Ovary (tissue), 7 donors: ENCODE measurements at regions not wholly inside any gene's neighbourhood (a gene's known extent, or its start where the extent isn't known, plus 50 kb on each side); places are given as distances from the start of the nearest gene placed in this dataset.

ENCODE experiments used
- DNase-seq, 5 donors: peaks; one replicate each; pipeline ENCODE4 v3.0.0-alpha.2; 2019 to 2020
- H3K27ac ChIP-seq, 2 donors: fragments of 200-600 bp; one replicate each; pipeline versions ENCODE4 v1.5.1 to v1.8.0; 2019 to 2022
- H3K27me3 ChIP-seq: fragments of 200-600 bp; one replicate; pipeline ENCODE4 v1.8.0; 2022
- H3K36me3 ChIP-seq: fragments of 200-600 bp; sonication (generic); one replicate; pipeline ENCODE4 v1.5.1; 2019
- H3K4me1 ChIP-seq: one replicate; pipeline ENCODE4 v1.8.1; 2013; ENCODE audit warnings: mild to moderate bottlenecking, moderate library complexity; ENCODE audit not compliant: insufficient read depth
- H3K4me3 ChIP-seq: fragments of 200-600 bp; sonication (generic); one replicate; pipeline ENCODE4 v1.5.1; 2017
- H3K9me3 ChIP-seq, 2 donors: fragments of 200-600 bp in 1 of 2; sonication (generic) in 1 of 2; one replicate each; pipeline versions ENCODE4 v1.5.1 to v1.8.1; 2013 to 2019; ENCODE audit warnings: mild to moderate bottlenecking in 1 of 2, moderate library complexity in 1 of 2
- EP300 ChIP-seq: sonication (generic); formaldehyde crosslinking; IDR thresholded peaks from one replicate; pipeline ENCODE4 v1.6.1; 2017; ENCODE audit warnings: antibody characterized with exemption
- POLR2A ChIP-seq: fragments of 450-650 bp; IDR thresholded peaks from one replicate; pipeline ENCODE4 v1.6.1; 2017; ENCODE audit warnings: antibody characterized with exemption, mild to moderate bottlenecking, moderate library complexity
- WGBS, 3 donors: extraction: QIAGEN DNeasy Blood & Tissue Kit in 1 of 3; methylation state at CpG; one replicate each; pipeline versions ENCODE4 v1.1.5 to v1.1.7; 2013 to 2017; 5-methylcytosine and 5-hydroxymethylcytosine counted together
- intact Hi-C, 4 donors: fragments of 100-400 bp; cut with DNase I; formaldehyde crosslinking; loops; one replicate each; pipeline versions ENCODE4 v1.11.0 to v1.15.1; 2022 to 2023
- TF ChIP-seq, protein P1 (sequence below), 3 donors: fragments of 450-650 bp in 2 of 3; fragments of 200-600 bp in 1 of 3; IDR thresholded peaks; one replicate each; pipeline versions ENCODE4 v1.5.1 to v1.8.0; 2016 to 2022; ENCODE audit warnings: antibody characterized with exemption in 3 of 3, mild to moderate bottlenecking in 1 of 3
- donor health status: DM: no; HTN: no; CAD: no; lungs with moderate emphysema.
- donor health status: DM: no; HTN: no; CAD: no.
- donor health status: Bipolar disorder and iron deficiency.
- donor health status: DM: no; HTN: no; CAD: no.
- donor health status: DM: yes; HTN: yes; CAD: no.

DNA sequence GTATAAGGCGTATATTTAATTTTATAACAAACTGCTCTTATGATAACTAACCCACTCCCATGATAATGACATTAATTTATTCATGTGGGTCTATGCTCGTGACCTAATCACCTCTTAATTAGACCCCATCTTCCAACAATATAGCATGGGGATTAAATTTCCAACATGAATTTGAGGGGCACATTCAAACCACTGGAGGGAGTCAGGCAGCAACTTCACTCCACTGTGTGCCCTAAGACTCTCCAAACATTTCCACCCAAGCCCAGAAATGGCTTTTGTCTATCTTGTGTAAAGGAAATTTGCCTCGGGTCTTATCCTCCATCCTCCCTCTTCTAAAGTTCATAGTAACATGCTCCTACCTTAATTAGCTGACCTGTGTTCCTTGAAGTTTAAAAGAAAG is 616.1 kb upstream of the CPEB2 start:
- intact Hi-C loops = loop anchor here in 1 of 4 donors (10.0 kb wide), 1 partner anchor 921 kb away; no protein-coding TSS in a partner anchor
- TF ChIP-seq EP300 = no peak
- no peak for TF ChIP-seq POLR2A
- no peak for DNase-seq
- no peaks in the 10 kb centered on the region for H3K36me3 ChIP-seq
- no peaks in the 10 kb centered on the region for H3K9me3 ChIP-seq
- H3K4me1 ChIP-seq = no peaks in the 10 kb centered on the region
- no peak overlapping the region for H3K27ac ChIP-seq
- WGBS, 3 donors = 61 to 67% (median 65%) methylated on average over 3 of the region's 3 CpGs
- no peaks in the 10 kb centered on the region for H3K27me3 ChIP-seq
- no peak overlapping the region for H3K4me3 ChIP-seq

DNA sequence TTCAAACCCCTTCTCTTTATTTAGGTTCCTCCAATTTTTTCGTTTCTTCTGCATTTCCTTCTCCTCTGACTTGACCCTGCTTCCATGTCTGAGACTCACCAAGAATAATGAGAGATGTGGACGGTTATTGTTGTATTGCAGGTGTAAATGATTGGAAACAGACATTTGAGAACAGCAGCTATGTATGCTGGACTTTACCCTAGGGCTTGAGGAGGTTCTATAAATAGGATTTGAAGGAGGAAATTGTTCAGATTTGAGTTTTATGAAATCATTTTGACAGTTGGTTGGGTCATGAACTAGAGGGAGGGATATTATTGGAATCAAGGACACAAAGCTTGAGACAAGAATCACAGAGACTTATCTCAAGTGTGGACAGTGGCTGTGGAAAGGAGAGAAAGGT is 614.6 kb upstream of the CPEB2 start:
- H3K27ac ChIP-seq = no peak overlapping the region
- H3K4me3 ChIP-seq = no peak overlapping the region
- DNase-seq = no peak
- H3K4me1 ChIP-seq = no peaks in the 10 kb centered on the region
- 36 to 41% (median 36%) methylated on average over 2 of the region's 2 CpGs for WGBS, 3 donors
- H3K36me3 ChIP-seq = no peaks in the 10 kb centered on the region
- no peaks in the 10 kb centered on the region for H3K27me3 ChIP-seq
- no peaks in the 10 kb centered on the region for H3K9me3 ChIP-seq
- TF ChIP-seq POLR2A (no peak), EP300 (no peak)
- TF ChIP-seq, protein P1, sequence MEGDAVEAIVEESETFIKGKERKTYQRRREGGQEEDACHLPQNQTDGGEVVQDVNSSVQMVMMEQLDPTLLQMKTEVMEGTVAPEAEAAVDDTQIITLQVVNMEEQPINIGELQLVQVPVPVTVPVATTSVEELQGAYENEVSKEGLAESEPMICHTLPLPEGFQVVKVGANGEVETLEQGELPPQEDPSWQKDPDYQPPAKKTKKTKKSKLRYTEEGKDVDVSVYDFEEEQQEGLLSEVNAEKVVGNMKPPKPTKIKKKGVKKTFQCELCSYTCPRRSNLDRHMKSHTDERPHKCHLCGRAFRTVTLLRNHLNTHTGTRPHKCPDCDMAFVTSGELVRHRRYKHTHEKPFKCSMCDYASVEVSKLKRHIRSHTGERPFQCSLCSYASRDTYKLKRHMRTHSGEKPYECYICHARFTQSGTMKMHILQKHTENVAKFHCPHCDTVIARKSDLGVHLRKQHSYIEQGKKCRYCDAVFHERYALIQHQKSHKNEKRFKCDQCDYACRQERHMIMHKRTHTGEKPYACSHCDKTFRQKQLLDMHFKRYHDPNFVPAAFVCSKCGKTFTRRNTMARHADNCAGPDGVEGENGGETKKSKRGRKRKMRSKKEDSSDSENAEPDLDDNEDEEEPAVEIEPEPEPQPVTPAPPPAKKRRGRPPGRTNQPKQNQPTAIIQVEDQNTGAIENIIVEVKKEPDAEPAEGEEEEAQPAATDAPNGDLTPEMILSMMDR (IDR thresholded peaks at IDR 0.05) = no peak
- intact Hi-C loops = loop anchor here in 1 of 4 donors (10.0 kb wide), 1 partner anchor 923 kb away; no protein-coding TSS in a partner anchor

DNA sequence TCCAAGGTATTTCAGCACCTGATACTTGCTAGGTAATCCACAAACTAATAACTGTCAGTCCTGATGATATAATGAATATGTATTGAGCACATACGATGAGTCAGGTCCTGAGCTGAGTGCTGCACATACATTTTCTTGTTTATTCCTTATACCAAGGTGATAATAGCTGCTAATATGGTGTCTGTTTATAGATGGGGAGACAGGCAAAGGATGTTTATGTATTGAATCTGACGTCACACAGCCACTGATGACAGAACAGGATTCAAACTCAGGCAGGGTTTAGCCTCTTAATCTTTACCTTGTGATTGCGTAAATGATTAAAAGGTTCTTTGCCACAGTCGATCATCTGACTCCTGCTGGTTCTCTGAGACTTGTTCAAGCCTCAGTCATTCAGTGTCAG is 609.9 kb upstream of the CPEB2 start:
- H3K27ac ChIP-seq = no peak overlapping the region
- DNase-seq = no peak
- H3K36me3 ChIP-seq = no peaks in the 10 kb centered on the region
- 59 to 75% (median 70%) methylated on average over 4 of the region's 4 CpGs for WGBS, 3 donors
- H3K27me3 ChIP-seq = no peaks in the 10 kb centered on the region
- H3K4me1 ChIP-seq = no peaks in the 10 kb centered on the region
- intact Hi-C loops = no loop called here
- no peak for TF ChIP-seq POLR2A
- TF ChIP-seq EP300 = no peak
- TF ChIP-seq, protein P1 (IDR thresholded peaks at IDR 0.05) = no peak
- no peak overlapping the region for H3K4me3 ChIP-seq
- no peaks in the 10 kb centered on the region for H3K9me3 ChIP-seq

GRCh38 chr4:14396183-14396582 is 606.1 kb upstream of the CPEB2 start:
- no peaks in the 10 kb centered on the region for H3K9me3 ChIP-seq
- intact Hi-C loops = no loop called here
- TF ChIP-seq, protein P1 (IDR thresholded peaks at IDR 0.05) = no peak
- TF ChIP-seq POLR2A = no peak
- TF ChIP-seq EP300 = no peak
- H3K4me1 ChIP-seq = no peaks in the 10 kb centered on the region
- H3K27me3 ChIP-seq = no peaks in the 10 kb centered on the region
- no peak overlapping the region for H3K27ac ChIP-seq
- WGBS, 3 donors = 66 to 75% (median 68%) methylated on average over 2 of the region's 2 CpGs
- H3K4me3 ChIP-seq = no peak overlapping the region
- H3K36me3 ChIP-seq = no peaks in the 10 kb centered on the region
- no peak for DNase-seq

GRCh38 chr4:14399848-14400247 is 602.4 kb upstream of the CPEB2 start:
- no peak overlapping the region for H3K4me3 ChIP-seq

More at GRCh38 chr4:14399848-14400247, 602.4 kb upstream of the CPEB2 start:
- H3K9me3 ChIP-seq = no peaks in the 10 kb centered on the region
- TF ChIP-seq POLR2A (no peak), EP300 (no peak)
- TF ChIP-seq, protein P1 (IDR thresholded peaks at IDR 0.05) = no peak
- no peaks in the 10 kb centered on the region for H3K4me1 ChIP-seq
- no peaks in the 10 kb centered on the region for H3K27me3 ChIP-seq
- no peak for DNase-seq
- H3K36me3 ChIP-seq = no peaks in the 10 kb centered on the region
- intact Hi-C loops = no loop called here
- H3K27ac ChIP-seq = no peak overlapping the region
